Activated CD4-positive, alpha-beta T cell treated with anti-CD3 and anti-CD28 coated beads, Interleukin-2, amount 50 U/mL, for 48 hours (primary cell): ENCODE measurements at regions not wholly inside any gene's neighbourhood (a gene's known extent, or its start where the extent isn't known, plus 50 kb on each side); places are given as distances from the start of the nearest gene placed in this dataset.

Experiments used
- DNase-seq, 2 experiments: peaks; one replicate each; pipeline ENCODE4 v3.0.0-alpha.2; 2020

DNA sequence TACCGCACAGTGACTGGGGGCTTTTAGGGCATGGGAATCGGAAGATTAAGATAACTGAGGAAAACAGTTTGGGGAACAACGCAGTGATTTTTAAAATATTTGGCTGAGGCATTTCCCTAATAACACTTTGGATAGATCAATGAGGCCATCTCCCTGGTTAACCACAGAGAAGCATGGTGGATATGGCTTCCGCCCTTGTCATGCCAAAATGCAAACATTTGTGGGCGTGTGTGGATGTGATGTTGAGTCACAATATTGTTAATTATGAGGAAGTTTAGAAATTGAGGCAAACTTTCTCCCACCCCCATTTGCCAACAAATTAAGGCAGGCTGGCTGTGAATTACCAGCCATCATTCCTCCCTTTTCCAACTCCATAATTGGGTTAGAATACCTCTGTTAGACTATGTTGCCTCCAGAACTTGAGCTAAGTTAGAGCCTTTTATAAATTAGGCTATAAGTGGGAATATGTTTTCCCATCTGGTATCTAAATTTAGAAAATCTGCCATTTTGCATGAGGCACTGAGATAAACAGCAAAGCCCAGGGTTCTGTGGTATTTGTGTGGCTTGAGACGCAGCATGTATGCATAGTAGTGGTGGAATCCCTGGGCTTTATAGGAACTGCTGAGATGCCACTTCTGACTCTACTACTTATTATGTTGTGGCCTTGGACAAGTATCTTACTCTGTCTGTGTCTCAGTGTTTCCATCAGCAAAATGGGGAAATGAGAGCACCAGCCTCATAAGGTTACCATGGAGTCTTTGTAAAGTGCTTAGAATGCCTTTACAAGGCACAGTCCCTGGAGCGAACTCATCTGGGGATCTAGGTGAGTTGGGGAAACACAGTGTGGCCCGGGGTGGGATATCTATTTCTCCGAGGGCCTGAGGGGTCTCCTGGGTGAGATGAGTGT lies 154.6 kb downstream of the C1orf94 start:
- no peak for DNase-seq

DNA sequence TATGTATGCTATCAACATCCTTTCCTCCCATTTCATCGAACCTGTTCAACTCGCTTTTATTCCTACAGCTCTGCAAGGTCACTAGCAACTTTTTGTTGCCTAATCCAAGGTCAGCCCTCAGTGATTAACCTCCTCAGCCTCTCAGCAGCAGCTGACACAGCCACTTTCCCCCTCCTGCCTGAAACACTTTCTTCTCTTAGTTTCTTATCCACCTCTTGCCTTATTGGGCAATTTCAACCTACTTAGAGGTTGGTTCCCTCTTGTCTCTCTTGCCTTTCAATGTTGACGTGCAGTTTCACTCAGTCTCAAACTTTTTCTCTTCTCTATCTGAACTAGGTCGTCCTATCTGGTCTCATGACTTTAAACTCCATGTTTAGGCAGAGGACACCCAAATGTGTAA lies 156.3 kb downstream of the C1orf94 start:
- DNase-seq, result no peak

DNA sequence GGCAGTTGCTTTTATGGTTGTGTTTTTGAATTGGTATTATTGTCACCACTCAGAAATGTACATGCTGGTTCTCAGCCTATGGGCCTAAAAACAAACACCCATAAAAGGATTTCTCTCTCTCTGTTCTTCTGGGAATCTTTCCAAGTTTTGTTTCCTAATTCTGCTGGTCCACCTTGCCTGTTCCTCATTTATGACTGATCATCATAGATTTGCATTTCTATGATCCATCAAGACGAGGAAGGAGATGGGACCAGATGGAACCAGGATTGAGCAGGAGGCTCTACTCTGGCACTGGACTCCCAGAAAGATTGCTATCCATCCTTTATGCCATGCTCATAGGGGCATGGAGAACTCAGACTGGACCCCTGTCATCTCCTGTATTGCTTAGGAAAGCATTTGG lies 162.2 kb downstream of the C1orf94 start:
- DNase-seq, result no peak

DNA sequence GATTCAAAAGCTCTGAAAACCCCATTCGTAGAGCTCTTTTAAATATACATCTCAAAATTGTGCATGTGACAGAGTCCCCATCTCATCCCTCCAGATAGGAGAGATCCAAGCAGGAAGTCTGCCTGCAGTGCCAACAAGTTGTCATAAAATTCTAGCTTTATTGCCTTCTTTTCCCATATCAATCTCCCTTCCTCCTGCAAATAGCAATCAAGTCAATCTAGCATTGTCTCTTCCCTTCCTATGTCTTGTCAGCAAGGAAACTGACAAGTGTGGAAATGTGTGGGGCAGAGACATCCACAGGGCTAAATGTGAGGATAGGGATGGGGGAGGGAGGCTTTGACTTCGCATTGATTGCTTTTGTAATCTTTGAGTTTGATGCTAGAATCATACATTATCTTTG lies 165.2 kb downstream of the C1orf94 start:
- no peak for DNase-seq

DNA sequence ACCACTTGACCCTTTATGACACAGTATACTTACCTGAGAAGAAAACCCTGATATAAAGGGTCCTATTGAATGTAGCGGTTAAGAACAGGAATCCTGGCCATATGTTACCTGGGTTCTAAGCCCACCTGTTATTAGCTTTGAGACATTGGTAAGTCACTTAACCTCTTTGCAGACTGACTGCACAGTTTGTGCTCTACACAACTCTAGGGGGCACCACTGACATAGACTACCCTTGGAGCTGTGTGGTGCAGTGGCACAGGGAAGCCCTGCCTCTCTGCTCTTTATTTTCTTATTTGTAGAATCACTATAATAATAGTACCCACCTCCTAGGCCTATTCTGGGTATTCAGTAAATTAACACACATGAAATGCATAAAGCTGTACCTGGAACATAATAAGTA lies 165.6 kb downstream of the C1orf94 start:
- no peak for DNase-seq

DNA sequence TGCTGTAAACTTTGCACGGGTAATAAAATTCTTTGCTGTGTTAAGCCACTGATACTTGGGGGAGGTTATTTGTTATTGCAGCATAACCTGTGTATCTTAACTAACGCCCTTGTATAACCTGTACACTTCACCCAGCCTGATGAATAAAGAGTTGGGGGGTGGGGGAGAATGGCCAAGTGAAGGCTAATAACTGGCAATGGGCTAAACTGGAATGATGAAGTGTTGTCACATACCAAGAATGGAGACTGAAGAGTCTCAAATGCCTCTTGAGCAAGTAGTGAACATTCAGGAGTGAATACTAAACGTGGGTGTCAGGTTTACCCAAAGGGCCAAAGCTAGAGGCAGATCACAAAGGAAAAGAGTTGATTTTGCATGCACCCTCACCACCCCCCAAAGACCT lies 169.4 kb downstream of the C1orf94 start:
- no peak for DNase-seq

DNA sequence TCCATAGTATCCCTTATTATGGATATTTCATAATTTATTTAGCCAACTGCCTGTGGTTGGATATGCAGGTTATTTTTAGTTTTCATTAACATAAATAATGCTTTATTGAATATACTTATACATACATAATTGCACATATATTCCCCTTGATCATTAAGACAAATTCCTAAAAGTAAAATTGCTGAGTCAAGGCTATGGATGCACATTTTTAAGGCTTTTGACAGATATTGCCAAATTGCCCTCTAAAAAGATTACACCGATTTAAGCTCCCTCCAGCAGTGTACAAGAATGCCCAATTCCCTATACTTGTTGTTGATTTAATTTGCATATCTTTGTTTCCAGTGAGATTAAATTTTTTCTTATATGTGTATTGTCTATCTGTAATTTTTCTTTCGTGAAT lies 176.7 kb downstream of the C1orf94 start:
- no peak for DNase-seq

DNA sequence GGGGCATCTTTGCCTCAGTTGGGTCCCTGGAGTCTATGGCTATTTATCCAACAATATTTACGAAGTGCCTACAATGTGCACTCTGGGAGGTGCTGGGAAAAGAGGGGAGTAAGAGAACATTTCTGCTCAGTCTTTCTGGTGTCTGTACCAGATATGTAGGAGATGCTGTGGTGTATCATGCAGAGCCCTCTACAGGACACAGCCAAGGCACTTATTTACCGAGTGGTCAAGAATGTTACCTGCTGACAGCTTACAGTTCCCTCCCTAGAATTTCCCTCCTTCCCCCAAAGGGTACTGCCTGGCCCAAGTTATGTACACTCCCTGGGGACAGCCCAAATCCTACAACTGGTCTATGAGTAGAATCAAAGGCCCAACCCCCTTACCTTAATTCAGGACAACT lies 177.7 kb downstream of the C1orf94 start:
- no peak for DNase-seq

DNA sequence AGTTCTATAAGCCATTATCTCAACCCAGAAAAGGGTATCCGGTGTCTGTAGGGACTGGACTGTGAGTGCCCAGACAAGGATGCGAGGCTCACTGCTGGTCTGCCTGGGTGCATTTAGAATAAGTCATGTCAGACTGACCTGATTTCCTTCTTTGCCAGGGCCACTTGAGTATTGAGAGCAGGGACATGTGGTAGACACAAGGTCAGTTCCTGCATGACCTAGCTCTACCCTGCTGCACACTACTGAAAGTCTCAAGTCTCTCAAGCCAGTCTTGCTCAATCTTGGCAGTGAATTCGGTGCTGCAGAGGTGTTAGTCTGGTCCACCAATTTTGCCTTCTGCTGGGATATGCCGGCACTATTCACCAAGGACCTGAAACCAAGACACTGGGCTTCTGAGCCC lies 180.1 kb downstream of the C1orf94 start:
- DNase-seq, result no peak

DNA sequence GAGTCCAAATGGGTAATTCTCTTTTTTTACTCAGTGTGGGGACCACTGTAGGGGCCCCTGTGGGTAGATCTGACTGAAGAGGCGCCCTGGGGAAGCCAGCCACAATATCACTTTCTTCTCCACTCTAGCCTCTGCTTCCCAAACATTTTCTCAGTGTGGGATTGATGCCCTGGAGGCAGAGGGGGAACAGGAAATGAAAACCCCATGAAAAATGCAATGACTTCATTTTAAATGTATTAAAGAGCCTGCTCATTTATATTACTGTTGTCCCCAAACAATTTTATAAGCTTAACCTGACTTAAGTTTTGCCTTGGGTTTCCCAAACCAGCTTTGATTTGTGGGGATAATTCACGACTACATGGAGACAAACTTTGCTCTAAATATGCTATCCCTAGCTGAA lies 181.9 kb downstream of the C1orf94 start:
- no peak for DNase-seq

DNA sequence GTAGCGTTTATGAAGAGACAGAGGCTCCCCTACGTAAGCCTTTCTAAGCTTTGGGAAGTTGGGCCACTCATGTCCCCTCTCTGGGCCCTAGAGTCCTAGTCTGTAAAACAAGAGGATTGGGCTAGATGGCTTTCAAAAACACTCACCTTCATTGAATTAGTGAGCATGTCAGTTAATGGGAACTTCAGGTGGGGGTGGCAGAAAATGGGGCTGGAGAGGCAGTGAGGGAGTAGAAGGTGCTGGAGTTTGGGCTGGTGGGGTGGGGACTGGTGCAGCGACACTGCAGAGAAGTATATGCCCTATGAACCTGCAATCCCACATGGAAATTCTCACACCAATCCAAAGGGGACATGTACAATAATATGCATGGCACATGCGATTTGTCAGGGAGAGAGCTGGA lies 182.7 kb downstream of the C1orf94 start:
- DNase-seq, result no peak

DNA sequence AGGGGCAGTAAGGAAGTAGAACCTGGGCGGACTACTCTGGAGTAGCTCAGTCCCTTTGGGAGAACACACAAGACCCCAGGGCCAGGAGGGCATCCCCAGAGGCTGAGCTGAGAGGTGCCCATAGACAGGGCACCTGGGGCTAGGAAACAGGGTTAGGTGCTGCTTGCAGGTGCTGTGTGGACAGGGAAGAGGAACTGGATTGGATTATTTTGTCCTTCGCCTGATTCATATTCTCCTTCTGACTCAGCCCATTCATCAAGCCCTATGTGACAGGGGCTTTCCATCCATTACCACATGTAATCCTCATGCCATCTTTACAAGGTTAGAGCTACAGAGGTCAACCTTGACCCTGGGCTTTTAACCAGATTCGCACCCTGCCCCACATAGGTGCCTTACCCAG lies 183.9 kb downstream of the C1orf94 start:
- DNase-seq, result no peak

DNA sequence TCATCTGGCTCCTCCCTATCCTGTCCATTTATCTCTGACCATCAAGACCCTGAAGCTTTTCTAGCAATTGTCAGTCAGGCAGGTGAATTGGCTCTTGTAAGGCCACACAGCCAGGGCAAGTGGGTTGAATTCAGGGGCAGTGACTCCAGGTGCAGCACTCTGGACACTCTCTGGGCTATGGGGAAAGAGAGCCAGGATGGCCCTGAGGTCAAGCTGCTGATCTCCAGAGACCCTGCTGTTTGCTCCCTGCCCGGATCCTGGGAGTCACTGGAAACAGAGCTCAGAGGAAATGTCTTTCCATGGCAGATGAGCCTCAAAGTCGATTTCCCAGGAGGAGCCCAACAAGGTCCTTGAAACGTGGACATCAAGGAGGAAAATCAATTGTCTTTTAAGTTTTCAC lies 184.4 kb downstream of the C1orf94 start:
- DNase-seq, result no peak

DNA sequence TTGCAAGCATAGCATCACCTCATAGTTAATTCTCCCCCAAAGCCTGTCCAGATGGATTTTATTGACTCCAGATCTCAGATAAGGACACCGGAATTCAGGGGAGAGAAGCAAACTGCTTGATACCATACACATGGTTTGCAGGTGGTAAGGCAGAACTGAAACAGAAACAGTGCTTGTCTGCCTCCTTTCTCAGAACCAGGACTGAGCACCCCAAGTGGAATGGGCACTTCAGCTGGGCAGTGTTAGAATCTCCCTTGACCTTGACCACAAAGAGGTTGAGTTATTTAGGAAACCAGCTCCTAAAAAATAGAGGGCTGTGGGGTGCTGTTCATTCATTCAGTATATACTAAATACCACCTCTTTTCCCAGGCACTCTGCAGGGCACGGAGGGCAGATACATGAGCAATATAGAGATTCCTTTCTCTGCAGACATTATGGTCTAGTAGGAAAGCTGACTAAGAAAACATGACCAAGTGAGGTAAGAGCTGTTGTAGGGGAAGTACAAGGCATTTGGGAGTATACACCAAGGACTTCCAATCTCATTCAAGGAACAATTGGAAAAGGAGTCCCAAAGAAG lies 185.2 kb downstream of the C1orf94 start:
- DNase-seq, result no peak

DNA sequence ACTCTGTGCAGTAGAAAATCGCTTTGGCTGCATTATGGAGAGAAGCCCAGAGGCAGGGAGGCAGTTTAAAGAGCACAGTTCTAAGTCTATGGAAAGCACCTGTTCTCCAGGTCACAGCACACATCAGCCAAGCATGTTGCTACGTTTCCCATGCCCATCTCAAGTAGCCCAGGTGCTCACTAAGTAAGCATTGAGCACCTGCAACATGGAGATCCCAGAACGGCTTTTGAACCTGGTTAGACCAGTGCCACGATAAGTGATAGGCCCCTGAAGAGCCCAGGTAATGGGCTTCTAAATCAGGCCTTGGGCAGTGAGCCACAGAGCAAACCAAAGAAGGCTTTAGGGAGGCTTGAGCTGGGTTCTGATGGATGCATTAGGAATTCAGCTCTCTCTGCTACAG lies 186.2 kb downstream of the C1orf94 start:
- no peak for DNase-seq

DNA sequence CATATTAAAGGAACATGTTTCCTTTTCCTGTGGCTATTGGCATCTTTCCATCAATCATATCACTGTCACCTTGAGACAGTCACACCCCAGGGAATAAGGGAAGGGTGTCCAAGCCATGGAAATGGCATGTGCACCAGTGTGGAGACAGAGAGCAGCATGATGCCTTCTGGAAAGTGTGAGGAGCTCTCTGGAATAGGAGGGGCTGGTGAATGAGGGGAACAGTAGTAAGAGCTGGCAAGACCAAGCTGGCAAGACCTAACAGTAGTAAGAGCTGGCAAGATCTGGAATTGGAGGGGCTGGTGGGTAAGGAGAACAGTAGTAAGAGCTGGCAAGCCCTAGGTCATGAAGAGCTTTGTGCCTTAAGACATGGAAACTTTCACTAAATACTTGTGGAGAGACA lies 186.7 kb downstream of the C1orf94 start:
- DNase-seq, result no peak

DNA sequence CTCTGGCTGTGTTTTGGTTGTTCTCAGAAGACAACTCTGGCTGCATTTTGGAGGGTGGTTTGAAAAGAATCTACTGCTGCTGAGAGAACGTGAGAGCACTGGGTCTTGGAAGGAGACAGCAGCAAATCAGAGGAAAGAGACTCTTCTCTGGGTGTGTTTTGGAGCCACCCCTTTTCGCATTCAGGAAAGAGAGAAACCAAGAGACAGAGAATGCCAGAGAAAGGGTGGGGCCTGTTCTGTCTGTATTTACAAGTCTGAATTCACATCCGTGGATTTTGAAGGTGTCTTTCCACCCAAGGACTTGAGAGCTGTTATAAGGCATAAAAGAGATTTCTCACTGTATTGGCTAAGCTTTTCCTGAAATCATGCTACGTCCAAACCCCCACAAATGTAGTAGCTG lies 187.2 kb downstream of the C1orf94 start:
- no peak for DNase-seq

DNA sequence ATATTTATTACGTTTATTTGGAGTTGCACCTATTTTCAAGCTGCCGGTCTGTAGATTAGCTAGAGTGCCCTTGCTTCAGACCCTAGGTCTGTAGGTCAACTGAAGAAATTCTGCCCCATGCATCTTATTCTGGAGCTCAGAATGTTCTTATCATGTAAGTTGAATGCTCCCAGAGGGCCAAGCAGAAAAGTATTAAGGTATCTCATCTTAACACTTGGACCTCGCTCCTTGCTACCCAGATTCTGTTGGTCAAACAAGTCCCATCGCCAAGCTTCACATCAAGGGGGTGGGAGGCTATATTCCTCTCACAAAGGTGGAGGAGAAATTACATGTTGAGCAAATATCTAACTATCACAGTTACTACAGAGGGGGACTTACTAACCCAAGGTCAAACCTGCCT lies 187.7 kb downstream of the C1orf94 start:
- DNase-seq, result no peak

DNA sequence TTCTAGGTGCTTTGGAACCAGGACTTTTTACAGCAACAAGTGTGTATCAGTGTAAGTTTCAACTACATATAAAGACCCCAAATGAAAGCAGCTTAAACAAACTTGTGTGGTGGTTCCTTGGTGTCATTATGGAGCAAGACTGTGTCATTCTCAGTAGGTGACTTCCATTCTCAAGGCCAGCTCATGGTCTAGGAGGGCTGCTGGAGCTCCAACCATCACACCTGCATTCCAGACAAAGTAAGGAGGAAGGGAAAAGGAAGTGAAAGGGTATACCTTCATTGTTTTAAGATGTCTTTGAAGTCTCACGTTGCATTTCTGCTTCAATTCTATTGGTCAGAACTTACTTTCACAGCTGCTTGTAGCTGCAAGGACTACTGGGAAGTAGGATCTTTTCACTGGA lies 188.6 kb downstream of the C1orf94 start:
- DNase-seq, result no peak

DNA sequence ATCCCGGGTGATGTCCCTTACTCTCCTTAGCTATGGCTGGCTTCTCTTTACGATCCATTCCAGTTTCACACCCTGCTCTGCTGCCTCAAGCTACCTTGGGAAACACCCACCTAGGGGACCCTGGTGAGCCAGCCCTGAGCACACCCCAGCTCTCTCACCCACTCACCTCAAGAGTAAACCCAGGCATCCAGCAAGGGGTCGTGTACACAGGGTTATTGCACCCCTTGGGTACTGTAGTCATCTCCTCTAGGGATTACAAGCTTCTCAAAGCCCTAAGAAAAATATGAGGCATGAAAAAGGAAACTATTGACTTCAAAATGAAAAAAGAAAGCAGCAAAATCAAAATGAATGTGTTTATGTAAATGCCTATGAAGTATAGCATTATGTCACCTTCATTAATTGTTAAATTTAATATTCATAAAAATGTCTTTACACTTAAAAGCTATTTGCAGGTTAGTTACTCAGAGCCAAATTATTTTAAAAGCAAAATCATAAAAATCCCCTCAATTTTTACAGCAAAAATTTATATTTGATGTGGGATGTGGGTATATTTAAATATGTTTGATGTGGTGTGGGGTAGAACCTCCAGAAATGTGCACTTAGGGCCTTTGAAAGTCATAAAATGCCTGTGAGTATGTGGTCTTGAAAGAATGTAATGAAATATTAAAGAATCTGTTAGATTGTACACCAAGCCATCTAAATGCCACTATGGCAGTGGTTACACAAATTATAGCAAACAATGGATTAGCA lies 190.3 kb downstream of the C1orf94 start:
- DNase-seq, result no peak

DNA sequence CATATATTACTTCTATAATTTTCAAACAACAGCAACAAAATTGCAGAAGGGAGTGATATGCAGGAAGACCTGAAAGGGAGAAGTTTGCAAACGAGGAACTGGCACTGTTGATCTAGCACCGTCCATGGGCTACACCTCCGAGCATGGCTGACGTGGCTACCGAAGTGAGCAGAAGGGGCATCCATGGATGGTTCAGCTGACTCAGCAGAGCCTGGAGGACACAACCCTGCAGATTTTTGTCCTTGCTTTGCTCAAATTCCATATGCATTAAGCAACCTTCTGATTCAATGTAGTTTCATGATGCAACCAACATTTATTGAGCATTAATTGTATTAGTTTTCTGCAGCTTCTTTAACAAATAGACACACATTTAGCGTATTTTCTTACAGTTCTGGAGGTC lies 191.2 kb downstream of the C1orf94 start:
- no peak for DNase-seq

DNA sequence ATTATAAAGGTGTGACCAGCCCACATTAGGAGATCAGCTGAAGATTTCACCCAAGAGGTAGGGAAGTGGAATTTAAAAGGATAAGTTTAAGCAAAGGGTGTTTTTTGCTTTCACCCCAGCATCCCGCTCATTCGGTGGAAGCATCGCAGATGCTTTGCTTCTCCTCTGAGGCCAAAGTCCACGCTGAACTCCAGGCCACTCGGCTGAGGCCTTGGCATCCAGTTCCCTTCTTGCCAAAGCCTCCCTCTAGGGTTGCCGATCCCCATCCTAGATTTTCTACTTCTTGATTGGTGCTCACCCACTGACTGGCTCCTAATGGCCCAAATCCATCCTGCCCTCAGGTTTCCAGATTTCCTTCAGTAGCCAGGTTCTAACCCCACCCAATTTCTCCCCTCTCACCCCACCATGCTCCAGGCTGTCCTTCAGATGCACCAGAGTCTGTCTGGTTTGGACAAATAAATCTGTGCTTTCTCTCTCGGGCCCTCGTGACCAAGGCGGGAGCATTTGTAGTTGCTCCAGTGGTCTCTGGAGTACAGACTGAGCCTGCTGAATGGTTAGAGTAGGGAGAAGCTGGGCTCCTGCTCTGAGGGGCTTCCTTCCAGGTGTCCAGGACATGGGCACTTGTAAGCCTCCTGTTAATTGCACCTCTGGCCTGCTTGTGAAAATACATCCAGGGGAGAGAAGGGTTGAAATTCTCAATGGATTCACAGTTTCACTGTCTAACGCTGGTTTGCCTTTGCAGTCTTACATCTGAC lies 193.2 kb downstream of the C1orf94 start:
- no peak for DNase-seq

DNA sequence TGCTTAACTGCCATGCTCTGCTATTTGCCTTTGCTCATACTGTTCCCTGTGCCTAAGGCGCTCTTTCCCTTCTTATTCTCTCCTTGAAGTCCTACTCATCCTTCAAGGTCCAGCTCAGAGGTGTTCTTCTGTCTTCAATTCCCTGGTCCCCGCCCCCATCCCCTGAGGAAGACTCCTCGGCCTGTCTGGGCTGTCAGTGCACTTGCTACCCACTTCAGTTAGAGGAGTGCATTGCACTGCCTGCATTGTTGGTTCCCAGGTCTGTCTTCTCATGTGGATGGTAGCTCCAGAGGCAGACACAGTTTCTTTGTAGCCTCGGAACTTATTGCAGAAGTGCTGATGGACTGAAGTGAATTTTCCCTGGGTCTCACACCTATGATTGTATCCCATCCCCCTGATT lies 194.0 kb downstream of the C1orf94 start:
- DNase-seq, result no peak
